HG03460 (cell line): ENCODE measurements at regions not wholly inside any gene's neighbourhood (a gene's known extent, or its start where the extent isn't known, plus 50 kb on each side); places are given as distances from the start of the nearest gene placed in this dataset.
A peak's percentile ranks its signal among the peaks of the same experiment; 100 is the strongest.
"Not testable (repeated sequence)": the region's sequence is repeated elsewhere in the genome, so short reads cannot be mapped to it uniquely, and the experiment has no call there.

Source experiments
- ATAC-seq: cut with Tn5 transposase; IDR thresholded peaks from one replicate; pipeline ENCODE4 v1.9.1; 2021; ENCODE audit not compliant: unreplicated experiment

DNA sequence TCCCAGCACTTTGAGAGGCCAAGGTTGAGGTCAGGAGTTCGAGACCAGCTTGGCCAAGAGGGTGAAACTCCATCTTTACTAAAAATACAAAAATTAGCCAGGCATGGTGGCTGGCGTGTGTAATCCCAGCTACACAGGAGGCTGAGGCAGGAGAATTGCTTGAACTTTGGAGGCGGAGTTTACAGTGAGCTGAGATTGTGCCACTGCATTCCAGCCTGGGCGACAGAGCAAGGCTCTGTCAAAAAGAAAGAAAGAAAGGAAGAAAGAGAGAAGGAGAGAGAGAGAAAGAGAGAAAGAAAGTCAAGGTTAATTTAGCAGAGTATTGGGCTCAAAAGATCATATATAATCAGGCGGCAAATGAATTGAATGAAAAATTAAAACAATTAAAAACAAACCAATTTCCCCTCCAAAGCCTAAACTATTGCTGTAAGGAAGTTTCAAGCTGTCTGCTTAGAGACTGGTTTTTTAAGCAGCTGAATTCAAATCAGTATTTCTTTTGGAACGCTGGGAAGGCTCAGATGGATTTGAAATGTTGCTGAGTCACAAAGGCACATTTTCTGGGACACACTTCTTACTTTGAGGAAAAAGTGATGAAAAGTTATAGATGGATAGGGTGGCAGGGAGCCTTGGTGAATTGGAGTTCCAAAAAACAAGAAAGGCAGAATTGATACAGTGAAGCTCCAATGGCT, 81.3 kb upstream of the BHLHE40 start:
- no peak for ATAC-seq

DNA sequence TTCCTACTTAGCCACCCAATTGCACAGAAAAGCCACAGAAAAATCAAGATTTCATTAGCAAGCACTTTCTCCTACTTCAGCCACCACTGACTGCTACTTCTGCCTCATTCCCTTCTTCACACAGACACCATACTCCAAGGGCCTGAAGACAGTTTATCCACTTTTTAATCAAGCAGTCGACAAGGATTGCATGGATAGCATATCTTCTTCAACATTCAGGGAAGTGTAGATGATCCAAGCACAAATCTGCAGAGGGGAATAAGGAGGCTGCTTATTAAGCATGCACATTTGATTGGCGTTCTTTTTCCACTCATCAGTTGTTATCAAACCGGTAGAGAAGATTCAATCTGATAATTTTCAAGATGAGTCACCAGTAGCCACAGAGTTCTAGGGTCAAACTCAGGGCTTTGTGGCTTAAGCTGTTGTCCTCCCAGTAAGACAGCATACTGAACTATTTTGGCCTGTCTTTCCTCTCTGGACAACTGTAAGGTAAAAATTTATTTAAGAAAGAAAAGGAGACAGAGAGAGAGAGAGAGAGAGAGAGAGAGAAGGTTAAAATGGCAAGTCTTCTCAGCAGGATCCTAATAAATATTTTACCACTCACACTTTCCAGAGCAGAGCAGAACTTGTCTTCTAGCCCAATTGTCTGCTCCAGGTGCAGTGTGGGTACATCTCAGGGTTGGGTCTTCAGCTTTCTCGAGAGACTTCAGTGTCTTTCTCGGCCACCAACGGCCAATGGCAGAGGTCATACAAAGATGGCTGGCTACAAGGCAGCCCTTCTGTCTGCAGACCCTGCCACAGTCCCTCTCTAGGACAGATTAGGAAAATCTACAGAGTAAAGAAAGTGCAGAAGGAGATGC, 80.6 kb upstream of the BHLHE40 start:
- ATAC-seq, result peak; percentile 98

DNA sequence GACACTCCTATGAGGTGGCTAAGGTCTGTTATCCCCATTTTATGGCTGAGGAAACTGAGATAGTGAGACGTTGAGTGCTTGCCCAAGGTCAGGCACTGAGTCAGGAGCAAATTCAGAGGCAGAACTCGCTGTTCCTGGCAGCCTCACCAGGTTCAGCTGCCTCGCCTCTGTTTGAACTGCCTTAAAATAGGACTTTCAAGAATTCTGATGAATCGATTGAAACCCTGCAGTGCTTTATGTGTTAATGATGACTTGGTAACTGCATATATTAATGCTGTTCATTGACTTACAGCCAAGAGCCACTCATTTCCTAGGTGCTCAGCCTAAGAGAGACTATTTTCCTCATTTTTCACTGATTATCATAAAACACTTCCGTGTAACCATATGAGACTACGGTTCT, 79.5 kb upstream of the BHLHE40 start:
- ATAC-seq, result no peak

DNA sequence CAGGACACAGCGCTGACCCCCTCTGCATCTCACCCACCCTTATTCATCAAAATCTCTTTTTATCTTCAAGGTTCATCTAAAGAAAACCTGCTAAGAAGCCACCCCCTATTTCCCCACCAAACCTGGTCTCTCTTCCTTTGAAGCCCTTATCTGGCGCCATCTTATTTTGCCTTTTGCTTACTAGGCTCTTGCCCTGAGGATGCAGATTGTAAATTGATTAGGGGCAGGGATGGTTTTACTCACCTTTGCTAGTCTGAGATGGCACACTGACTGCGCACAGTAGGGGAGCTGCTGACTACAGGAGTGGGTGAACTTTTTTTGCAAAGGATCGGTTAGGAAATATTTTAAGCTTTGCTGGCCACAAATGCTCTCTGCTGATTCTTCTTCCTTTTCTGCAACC, 78.9 kb upstream of the BHLHE40 start:
- ATAC-seq, result no peak

DNA sequence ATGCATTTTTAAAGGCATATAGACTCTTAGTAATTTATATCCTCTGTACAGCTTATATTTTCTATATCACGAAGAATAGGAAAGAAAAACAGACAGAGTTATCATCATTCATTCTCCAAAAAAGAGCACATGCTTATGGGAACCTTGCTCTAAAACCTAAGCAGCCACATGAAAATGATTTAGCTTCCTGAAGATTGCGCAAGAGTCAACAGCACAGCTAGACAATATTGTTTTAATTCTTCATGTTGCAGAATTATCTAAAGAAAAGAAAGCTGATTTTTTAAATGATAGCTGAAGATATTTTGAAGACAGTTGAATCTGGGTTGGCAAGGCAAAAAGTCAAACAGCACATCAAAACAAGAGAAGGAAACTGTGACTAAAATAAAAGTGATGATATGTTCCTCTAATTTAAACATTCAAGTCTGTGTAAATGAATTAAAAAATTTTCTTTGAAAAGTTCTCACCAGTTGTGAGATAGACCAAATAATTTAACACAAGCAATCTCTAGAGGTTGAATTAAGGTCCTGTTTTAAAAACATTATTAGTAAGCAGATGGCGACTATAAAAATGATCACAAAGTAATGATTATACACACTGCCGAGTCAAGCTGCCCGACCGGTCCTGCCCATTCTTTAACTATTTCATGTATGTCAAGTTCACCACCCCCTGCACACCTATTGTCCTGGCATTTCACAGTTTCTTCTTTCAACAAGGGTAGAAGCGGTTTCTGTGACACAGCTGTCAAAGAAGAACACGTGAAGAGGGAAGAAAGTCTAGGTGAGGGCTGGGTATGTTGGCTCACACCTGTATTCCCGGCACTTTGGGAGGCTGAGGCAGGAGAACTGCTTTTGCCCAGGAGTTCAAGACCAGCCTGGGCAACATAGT, 74.2 kb upstream of the BHLHE40 start:
- ATAC-seq, result no peak

DNA sequence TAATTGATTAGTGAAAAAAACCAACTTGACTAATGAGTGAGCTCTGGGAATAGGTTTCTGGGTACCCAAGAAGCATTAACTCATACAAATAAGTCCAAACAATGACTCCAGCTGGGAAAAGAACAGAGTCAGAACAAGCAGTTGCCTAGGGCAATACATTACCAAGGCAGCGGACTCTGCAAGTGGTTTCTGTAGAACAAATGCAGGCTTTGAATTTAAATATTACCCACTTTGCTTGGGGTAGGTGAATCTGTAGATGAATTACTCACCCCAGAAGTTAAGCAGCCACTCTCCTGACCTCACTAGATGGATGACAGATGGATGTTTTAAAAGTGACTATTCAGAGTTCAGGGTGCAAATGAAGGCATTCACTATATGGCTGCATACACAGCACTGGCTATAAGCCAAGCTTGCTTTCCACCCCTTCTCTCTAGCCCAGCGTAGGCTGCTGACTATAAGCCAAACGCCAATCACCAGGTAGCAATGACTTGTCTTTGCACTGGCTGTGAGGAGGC, 73.1 kb upstream of the BHLHE40 start:
- ATAC-seq, result no peak

DNA sequence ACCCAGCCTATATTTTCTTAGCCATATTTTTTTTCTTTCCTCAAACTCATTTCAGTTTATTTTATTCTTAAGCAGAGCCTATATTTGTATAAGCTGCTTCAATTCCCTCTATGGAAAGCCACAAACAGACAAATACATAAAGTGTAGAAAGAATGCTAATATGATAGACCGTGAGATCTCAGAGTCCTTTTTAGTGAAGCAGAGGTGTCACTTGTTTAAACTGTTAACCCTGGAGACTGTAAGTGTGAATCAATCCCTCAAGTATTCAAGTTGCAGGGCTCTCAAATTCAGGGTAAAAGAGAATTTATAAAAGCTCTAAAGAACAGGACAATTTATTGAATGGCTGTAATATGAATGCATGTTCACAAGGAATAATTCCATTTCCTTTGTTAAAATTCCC, 72.2 kb upstream of the BHLHE40 start:
- no peak for ATAC-seq

DNA sequence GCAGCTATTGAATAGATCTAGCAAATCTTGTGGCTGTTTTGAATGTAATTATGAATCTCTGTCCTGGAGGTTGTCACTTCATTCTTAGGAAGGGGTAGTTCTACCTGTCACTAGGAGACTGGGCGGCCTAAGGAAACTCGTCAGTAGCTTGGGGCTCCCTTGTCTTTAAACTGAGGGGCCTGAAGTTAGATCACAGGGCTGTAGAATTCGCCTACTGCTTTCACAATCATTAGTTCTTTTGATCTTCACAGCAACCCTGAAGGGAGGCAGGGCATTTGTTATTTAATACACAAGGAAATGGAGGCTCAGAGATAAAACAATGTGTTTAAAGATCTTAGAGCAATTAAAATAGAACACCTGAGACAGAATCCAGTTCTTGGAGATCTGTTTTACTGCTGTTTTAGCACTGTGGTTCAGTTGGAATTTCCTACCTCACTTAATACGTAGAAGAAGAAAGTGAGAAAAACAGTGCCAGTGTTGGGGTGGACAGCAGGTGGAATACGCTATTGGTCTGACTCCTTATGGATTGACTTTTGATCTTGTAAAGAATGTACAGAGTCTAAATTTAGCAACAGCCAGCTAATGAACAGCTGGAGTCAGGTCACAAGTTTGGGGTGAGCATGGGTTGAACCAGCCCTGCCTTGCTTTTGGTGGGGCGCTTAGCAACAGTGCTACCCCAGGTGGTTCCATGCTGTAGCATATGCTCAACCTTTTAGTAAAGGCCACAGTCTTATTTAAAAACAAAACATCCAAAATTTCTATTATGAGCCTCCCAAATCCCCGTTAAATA, 71.4 kb upstream of the BHLHE40 start:
- ATAC-seq, result no peak

DNA sequence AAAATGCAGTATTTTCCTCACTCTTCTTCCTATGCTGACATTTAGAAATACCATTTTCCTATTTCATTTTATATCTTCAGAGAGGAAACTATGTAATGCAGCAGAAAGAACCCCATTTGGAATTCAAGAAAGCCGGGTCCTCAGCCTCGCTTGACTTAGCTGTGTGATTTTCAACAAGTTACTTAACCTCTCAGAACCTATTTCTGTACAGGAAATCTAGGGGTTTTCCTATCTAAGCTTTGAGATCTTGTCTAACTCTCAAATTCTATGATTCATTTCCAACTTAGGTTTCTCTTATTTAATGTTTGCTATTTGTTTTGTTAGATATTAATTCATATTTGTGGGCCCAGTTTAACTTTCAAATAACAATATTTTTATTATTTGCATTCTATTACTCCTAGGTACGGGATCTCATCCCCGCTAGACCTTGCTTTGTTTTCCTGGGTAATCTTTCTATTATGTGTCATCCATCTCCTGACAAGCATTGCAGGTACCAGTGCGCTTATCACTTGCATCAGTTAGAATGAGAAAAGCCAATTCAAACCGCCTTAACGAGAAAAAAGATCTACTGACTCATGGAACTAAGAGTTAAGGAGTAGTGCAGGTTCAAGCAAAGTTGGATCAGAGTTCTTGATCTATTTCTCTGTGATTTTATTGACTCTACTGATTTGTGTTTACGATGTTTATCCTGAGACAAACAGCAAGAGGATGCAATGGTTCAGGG, 70.6 kb upstream of the BHLHE40 start:
- no peak for ATAC-seq

DNA sequence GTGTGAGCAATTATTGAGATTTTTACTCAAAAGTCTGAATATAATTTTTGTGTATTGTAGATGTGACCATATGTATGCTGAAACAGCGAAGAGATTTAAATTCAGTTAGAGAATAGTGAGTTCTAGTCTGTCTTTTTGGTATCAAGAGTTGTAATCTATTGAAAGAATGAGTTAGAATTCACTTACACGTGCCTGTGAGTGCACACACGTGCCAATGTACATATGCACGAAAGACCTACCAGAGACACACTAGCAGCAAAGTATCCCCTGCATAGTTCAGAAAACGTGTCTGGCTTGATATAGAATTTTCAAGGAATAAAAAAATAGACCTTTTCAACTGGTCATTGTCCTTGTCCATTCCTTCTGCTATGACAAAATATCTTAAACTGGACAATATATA, 64.8 kb upstream of the BHLHE40 start:
- ATAC-seq, result no peak

DNA sequence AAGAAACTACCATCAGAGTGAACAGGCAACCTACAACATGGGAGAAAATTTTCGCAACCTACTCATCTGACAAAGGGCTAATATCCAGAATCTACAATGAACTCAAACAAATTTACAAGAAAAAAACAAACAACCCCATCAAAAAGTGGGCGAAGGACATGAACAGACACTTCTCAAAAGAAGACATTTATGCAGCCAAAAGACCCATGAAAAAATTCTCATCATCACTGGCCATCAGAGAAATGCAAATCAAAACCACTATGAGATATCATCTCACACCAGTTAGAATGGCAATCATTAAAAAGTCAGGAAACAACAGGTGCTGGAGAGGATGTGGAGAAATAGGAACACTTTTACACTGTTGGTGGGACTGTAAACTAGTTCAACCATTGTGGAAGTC, 57.6 kb upstream of the BHLHE40 start:
- ATAC-seq, result not testable (repeated sequence)

DNA sequence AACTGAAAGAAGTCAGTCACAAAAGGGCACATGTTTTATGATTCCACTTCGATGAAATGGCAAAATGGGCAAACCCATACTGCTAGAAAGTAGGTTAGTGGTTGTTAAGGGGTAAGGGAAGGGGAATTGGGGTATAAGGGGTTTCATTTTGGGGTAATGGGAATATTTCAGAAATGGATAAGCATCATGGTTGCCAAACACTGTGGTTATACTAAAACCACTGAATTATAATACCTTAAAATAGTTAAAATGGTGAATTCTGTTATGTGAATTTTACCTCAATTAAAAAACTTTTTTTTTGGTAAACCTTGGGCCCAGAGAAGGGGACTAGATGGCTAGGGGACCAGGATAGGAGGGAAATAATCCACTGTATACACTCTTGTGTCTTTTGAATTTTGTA, 52.3 kb upstream of the BHLHE40 start:
- no peak for ATAC-seq

DNA sequence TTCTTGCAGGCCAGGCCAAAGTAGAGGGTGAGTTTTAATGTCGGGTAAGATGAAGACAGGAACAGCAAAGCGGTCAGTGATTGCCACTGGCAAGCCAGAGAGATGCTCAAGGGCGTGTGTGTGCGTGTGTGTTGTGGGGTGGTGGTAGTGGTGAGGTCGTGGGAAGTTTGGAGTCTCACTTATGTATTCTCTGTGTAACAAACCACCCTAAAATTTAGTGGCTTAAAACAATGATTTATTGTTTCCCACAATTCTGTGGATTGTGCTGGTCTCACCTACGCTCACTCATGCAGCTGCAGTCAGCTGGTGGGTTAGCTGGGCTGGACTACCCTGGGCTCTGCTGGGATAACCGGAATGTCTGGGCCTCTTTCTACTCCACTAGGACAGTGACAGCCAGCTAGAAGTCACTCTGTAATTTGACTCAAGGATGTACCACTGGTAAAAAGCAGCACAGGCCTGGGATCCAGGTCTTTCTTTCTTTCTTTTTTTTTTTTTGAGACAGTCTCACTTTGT, 50.9 kb upstream of the BHLHE40 start:
- no peak for ATAC-seq
